DMS53 (cell line): ENCODE measurements at regions not wholly inside any gene's neighbourhood (a gene's known extent, or its start where the extent isn't known, plus 50 kb on each side); places are given as distances from the start of the nearest gene placed in this dataset.
"Not testable (repeated sequence)": the region's sequence is repeated elsewhere in the genome, so short reads cannot be mapped to it uniquely, and the experiment has no call there.

Experiments
- DNase-seq: peaks from one replicate; lab custom pipeline; 2025; lab: John Stamatoyannopoulos, UW

DNA sequence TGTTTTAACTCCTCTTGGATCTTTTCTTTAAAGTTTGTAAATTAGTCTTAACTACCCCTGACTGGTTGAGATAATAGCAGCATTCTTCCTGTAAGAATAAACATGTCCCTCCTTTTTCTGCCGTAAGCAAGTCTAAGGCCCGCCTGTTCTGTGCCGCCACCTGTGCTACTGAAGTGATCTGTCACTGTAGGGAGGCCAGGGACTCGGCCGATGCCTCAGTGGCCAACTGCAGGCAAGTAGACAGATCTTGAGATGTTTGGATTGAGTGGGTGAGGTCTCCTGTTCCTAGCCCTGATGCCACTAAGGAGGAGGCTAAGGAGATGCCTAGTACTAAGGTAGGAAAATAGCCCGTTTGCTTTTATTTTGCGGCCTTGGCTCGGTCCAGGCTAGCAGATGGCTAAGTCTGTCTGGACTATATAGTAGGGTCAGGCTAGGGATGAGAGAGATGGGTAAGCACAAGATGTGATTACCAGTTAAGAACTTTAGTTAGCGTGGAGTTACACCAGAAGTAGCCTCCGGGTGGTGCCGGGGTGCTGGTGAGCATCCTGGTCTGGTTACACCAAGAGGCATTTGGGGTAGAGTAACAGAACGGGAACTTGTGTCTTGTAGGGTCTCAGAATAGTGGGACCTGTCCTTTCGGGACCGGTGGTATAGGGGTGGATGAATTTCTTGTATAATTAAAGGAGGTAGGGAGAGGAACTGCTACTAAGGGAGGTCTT, 584.2 kb downstream of the SUCLG1 start:
- DNase-seq, result no peak

DNA sequence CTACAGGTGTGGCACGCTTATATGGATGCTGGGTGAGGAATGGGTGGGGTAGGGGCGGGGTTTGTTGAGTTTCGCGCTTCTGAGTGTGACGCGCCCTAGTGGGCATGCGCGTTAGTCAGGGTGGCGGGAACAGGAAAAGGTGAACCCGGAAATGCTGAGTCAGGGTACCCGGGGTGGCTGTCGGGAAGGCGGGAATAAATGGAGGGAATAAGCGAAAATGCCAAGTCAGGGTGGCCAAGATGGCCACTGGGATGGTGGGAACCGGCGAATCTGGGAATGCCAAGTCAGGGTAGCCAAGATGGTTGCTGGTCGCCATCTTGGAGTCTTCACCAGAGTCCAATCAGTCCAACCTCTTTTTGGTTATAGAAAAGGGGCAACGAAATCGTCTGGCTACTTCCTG, 585.0 kb downstream of the SUCLG1 start:
- DNase-seq, result no peak

DNA sequence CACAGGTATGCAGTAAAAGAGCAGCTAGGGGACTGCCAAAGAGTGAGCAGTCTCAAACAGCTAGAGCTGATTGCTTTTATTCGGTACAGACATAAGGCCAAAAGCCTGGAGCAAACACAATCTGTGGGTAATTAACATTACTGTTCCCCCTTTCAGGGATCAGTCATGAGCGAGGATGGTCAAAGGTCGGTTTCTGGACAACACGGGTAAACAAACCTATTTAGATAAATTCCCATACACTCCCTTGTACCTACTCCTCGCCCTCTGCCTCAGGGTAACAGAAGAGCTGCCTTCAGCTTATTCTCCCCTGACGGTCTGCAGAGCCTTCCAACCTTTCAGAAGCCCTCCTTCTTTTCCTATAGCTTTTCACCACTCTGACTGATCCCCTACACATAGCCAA, 586.0 kb downstream of the SUCLG1 start:
- no peak for DNase-seq

DNA sequence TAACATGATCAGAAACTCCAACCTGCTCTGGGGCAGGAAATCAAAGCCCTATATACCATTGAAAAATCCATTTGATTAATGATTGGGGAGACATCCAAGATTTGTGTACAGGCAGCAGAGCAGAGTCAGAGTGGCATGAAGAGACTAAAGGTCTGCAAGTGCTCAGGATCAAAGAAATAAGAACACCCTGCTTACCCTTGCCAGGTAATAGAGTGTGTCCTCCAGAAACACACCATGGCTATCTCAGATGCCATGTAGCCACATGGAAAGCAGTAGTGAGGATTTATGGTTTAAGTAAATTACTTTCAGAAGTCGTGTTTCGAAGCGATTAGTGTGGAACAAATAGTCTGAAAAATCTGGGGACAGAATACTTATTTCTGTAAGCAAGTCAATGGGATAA, 592.9 kb downstream of the SUCLG1 start:
- DNase-seq, result no peak

DNA sequence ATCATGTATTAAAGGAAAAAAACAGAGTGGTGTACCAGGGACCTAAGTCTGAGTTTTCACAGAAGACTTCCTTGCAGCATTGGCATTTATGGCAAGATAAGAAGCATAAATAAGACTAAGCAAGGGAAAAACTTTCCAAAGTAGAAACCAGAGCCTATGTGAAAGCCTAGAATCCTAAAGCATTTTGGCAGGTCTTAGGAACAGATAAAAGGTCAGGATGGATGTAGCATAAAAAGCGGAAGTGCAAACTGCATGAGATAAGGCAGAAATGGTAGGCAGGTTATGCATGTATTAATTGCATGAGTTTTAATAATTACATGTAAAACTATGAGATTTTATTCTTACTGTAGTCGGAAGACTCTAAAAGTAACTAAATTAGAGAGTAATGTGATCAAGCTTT, 596.5 kb downstream of the SUCLG1 start:
- DNase-seq, result no peak

DNA sequence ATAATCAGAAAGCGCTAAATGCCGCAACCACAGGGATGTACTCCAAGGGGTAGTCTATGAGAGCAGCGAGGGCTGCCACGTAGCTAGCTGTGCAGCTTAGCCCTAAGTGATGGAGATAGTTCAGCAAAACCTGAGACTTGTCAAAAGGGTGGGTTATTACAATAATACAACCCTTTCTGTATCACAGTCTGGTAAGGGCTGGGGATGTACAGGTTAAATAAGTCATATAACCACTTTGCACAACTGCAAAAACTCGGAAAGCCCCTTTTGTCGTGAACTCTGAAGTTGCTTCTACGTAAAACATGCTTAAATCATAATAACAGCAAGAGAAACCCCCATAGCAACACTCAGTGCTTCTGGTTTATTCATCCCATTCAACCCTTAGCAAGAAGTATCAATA, 598.8 kb downstream of the SUCLG1 start:
- no peak for DNase-seq

DNA sequence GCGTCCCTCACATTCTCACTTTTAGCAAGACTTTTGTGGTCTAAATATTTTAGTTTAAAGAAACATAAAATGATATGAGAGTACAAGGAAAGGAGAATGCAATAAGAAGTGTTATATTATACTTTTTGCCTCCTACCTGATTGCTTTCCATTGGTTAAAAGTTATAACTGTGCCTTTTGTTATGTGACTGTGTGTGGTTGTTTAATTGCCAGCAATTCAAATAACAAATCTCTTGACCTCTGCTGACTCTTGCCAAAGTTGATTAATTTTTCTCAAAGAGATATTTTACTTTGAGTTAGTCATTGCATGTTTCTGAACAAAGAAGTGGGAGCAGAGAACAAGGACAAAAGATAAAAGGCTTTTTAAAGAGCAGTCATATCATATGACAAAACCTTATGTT, 599.5 kb downstream of the SUCLG1 start:
- no peak for DNase-seq

DNA sequence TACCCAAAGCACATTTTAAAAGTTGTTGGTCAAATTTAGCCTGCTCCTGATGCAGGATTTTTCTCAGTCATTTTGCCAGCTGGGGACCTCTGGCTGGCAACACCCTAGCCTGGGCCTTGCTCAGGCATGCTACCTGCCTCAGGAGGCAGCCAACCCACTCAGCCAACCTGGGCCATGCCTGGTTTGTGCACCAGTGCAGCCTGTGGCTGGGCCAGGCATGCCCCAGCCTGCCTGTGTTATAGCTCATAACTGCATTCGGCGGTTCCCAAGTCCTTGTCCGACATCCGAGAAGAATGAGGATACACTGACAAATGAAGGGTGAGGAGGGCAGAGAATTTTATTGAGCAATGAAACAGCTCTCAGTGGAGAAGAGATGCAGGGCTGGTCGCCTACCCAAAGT, 608.0 kb downstream of the SUCLG1 start:
- DNase-seq, result no peak

DNA sequence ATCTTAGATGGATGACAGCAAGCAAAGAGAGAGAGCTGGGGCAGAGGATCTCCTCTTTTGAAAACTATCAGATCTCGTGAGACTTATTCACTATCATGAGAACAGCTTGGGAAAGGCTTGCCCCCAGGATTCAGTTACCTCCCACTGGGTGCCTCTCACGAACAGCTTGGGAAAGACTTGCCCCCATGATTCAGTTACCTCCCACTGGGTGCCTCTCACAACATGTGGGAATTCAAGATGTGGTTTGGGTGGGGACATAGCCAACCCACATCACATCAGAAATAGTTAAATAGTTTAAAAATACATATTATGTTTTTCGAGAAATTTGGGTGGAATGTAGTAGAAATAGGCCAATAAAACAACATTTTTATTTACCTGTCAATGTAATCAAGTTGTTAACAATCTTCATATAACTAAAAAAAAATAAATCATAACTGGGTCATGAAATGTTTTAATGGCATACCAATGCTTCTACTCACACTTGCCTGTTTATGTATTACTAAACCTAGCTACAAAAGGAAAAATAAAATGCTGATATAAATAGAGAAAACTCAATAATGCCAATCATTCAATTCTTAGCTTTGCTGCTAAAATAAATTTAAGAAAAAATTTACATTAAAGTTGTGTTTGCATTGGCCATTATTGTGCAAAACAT, 608.9 kb downstream of the SUCLG1 start:
- DNase-seq, result no peak

DNA sequence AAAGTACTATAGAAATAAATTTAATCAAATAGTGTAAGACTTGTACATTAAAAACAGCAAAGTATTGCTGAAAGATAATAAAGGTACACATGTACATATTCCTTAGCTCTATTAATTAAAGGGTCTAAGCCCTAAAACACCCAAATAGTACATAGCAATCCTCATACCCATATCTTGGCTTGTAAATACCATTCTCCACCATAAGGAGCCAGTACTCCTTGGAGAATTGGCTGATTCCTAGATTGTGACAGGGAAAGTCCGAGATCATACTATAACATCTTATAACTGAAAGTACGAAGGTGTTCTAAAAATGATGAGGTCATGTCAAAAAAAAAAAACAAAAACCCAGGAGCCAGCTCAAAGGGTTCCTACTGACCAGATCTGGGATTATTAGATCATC, 614.6 kb downstream of the SUCLG1 start:
- DNase-seq, result no peak

DNA sequence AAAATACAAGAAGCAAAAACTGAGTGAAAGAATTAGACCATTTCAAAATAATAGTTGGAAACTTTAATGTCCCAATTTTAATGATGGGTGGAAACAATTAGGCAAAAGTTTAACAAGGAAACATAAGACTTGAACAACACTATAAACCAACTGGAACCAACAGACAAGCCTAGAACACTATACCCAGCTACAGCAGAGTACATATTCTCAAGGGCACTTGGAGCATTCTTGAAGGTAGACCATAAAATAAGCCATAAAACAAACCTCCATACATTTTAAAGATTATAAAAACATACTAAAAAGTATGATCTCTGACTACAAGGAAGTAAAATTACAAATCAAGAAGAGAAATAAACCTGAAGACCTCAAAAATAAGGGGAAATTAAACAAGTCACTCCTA, 616.7 kb downstream of the SUCLG1 start:
- DNase-seq, result no peak

DNA sequence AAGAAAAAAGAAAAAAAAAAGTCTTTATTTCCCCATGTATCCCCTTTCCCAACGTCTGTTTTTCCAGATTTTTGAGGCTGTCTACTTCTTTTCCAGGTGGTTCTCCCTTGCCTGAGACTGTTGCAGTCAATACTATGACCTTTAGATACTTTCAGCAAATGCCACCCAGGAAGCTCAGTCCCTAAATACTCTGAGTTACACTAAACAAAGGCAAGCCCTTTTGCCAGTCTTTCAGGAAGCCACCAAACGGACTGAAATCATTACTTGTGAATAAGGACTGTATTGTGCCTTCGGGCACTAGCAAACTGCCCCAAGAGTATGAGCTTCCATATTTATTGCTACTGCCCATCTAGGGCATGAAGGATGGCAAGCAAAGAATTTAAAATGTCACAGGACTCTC, 621.3 kb downstream of the SUCLG1 start:
- DNase-seq, result no peak

DNA sequence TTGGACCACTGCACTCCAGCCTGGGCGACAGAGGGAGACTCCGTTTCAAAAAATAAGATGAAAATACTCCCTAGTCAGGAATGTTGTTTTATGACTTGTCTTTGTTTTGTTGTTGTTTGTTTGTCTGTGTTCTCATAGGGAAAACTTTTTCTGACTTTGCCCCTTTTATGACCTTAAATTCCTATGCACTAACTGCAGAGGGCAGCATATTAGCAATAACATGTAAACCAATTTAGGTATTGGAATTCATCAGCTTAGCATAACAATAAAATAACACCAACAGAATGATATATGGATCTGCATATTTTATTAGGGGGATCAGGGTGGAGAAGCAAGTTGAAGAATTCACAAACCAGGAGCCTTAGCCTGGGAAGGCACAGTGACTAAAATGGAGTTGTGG, 631.5 kb downstream of the SUCLG1 start:
- DNase-seq, result peak; percentile 12

DNA sequence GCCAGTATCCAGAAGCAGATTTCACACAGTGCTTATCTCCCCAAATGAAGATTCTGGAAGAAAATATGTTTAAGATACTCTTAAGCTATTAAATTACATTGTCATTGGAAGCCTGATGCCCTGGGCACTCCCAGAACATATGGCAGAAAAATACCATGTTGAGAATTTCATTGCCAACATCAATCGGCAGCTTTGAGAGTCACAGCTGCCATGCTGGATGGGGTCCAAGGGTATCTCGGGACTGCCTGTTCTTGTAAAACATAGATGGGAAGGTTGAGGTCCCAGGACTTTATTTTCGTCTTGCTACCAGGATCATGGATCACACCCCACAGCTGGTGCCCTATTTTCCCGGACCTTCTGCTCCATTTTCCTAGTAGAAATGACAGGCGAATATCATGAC, 632.5 kb downstream of the SUCLG1 start:
- DNase-seq, result no peak

DNA sequence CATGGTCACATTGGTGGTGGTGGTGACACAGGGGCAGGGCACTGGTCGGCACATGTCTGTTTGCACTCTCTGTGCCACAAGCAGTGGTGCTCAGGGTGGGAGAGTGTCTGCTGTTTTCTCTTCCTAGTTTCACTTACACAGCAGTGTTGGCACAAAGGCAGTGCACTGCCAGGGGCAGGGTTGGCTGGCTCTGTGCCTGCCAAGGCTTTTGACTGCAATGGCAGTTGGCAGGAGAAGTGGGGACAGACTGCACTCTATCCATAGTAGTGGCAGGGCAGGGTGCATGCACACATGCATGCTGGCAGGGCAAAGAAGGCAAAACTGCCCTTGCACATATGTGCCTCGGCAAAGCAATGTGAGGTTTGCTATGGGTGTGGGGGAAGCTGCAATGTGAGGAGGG, 635.9 kb downstream of the SUCLG1 start:
- DNase-seq, result no peak

DNA sequence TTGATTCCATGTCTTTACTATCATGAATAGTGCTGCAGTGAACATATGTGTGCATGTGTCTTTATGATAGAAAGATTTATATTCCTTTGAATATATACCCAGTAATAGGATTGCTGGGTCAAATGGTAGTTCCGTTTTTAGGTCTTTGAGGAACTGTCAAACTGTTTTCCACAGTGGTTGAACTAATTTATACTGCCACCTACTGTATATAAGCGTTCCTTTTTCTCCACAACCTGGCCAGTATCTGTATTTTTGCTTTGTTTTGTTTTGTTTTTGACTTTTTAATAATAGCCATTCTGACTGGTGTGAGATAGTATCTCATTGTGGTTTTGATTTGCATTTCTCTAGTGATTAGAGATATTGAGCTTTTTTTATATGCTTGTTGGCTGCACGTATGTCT, 641.6 kb downstream of the SUCLG1 start:
- DNase-seq, result peak; percentile 69

DNA sequence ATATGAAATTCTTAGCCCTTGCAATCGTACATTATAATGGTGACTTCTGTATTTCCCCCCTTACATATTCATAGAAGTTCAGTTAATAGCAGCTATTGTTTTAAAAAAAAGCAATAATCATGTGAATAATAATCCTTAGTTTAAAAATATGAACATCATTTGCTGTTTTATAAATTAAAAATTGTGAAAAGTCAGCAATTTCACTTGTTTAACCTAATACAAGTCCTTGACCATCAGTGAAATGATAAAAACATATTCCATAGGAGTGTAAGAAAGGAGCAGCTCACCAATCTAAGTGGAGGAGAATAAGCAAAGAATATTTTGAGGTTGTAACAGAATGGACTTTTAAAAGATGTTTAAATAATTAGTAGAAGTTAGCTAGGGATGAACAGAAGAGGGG, 650.2 kb downstream of the SUCLG1 start:
- no peak for DNase-seq

DNA sequence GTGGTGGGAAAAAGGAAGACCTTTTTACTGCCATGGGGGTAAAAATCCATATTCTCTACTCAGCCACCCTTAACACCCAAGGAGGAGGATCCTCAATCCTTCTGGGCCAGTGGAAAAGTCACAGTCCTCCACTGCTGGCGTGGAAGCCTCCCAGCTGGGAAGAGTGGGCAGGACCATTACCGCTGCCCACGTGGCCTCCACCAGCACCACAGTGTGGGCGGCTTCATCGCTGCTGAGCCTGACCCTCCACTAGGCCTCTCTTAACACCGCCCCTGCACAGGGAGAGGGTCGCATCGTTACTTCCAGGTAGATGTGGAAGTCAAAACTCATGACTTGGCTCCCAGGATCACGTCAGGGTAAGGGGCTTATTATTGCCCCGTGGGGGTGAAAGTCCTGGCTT, 656.5 kb downstream of the SUCLG1 start:
- DNase-seq, result no peak

DNA sequence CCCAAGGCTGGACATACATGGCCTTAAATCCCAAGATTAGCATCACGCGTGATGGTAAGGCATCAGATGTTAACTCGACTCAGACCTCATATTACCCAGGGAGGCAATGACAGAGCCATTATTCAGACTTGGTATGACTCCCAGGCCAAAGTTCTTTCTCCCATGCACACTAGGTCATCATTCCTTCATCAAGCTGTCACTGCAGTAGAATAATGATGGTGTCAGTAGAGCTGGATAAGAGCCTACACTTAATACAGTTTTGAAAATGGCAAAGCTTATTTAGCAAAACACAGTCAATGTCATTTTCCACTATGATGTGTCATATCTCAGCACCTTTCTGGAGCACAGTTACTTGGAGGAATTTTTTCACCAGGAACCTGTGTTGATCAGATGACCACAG, 663.3 kb downstream of the SUCLG1 start:
- DNase-seq, result no peak

DNA sequence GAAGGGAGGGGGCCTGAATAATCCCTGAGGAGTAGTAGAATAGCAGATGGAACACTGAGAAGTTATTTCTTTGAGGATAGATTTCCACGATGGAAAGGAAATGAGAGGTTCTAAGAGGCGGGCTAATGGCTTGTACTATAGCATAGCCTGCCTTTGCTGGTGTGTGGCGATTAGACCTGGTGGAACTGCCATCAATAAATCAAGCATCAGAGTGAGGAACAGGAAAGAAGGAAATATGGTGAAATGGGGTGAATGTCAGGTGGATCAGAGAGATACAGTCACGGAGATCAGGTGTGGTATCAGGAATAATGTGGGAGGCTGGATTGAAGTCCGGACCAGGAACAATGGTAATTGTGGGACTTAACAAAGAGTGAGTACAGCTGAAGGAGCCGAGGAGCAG, 668.6 kb downstream of the SUCLG1 start:
- not testable (repeated sequence) for DNase-seq

DNA sequence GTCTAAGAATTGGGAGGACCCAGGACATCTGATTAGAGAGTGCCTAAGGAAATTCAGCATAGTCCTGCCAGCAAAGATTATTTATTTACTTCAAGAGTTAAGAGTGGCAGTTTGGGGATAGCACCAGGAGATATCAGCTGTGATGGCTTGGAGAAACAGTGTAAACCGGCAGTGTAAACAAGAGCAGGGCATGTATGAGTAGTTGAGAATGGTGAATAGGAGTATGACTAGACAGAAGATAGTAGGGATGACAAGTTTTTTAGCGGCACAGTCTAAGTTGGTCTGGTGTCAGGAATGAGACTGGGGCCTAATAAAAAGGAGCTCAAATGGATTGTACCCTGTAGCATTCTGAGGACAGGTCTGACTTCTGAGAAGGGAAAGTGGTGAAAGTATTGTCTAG, 669.4 kb downstream of the SUCLG1 start:
- DNase-seq, result not testable (repeated sequence)

DNA sequence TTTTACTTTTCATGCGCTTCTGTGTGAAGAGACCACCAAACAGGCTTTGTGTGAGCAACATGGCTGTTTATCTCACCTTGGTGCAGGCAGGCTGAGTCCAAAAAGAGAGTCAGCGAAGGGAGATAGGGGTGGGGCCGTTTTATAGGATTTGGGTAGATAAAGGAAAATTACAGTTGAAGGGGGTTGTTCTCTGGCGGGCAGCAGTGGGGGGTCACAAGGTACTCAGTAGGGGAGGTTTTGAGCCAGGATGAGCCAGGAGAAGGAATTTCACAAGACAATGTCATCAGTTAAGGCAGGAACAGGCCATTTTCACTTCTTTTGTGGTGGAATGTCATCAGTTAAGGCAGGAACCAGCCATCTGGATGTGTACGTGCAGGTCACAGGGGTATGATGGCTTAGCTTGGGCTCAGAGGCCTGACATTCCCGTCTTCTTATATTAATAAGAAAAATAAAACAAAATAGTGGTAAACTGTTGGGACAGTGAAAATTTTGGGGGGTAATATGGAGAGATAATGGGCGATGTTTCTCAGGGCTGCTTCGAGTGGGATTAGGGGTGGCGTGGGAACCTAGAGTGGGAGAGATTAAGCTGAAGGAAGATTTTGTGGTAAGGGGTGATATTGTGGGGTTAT, 670.0 kb downstream of the SUCLG1 start:
- not testable (repeated sequence) for DNase-seq

DNA sequence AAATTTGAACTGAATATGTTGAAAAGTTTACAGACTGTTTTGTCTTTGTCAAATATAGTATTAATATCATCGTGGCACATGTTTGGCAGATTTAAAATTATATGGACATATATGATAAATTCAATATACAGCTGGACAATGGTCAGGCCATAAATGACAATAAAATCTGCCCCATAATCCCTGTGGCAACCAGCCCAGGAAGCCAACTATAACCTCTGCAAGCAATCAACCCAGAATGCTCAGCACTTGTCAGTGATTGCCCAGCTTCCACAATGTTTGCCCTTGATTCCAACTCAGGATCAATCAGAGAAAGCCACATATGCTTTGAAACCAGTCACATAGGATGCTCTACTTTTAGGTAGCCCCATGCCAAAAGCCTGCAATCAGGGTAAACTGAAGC, 671.9 kb downstream of the SUCLG1 start:
- DNase-seq, result no peak

DNA sequence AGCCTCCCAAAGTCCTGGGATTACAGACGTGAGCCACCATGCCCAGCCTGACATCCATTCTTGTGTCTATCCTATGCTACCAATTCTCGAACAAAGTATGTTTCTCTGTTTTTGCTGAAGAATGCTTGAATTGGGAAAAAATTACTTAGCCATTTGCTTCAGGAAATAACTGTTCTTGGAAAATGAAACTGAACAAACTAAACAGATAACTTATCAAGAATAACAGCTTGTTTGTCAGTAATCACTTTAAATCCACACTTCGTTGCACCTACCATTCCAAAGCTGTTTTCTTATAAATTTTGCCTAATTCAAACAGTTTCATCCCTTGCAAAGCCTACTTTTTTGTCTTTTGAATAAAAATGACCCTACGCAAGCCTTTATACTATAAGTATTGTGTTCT, 672.9 kb downstream of the SUCLG1 start:
- no peak for DNase-seq
